IPS-18a (cell line): ENCODE measurements at regions not wholly inside any gene's neighbourhood (a gene's known extent, or its start where the extent isn't known, plus 50 kb on each side); places are given as distances from the start of the nearest gene placed in this dataset.

ENCODE experiments used
- H3K27ac ChIP-seq: one replicate; pipeline ENCODE4 v1.5.1; 2013; ENCODE audit warnings: low read length
- H3K27me3 ChIP-seq: one replicate; pipeline ENCODE4 v1.6.1; 2013; ENCODE audit warnings: mild to moderate bottlenecking, low read length; ENCODE audit not compliant: control insufficient read depth, insufficient read depth
- H3K36me3 ChIP-seq: one replicate; pipeline ENCODE4 v1.6.1; 2013; ENCODE audit warnings: low read depth, low read length; ENCODE audit not compliant: control insufficient read depth
- H3K4me1 ChIP-seq: one replicate; pipeline ENCODE4 v1.6.1; 2013; ENCODE audit warnings: low read depth, low read length; ENCODE audit not compliant: control insufficient read depth
- H3K4me3 ChIP-seq: one replicate; pipeline ENCODE4 v1.5.1; 2013; ENCODE audit warnings: low read length
- H3K9ac ChIP-seq: one replicate; pipeline ENCODE4 v1.6.1; 2013; ENCODE audit warnings: mild to moderate bottlenecking, low read length, moderate library complexity
- H3K9me3 ChIP-seq: one replicate; pipeline ENCODE4 v1.6.1; 2013; ENCODE audit warnings: low read depth, low read length; ENCODE audit not compliant: control insufficient read depth

GRCh38 chr2:8257502-8257901, 424.4 kb upstream of the ID2 start:
- Histone ChIP-seq H3K27me3 (no peaks in the 10 kb centered on the region), H3K27ac (no peak overlapping the region), H3K36me3 (no peaks in the 10 kb centered on the region), H3K4me1 (peaks cover 46% of the 10 kb centered on the region), H3K9me3 (no peaks in the 10 kb centered on the region), H3K4me3 (no peak overlapping the region), H3K9ac (no peak overlapping the region)

GRCh38 chr2:8258406-8258805, 423.4 kb upstream of the ID2 start:
- Histone ChIP-seq H3K4me1 (peaks cover 43% of the 10 kb centered on the region), H3K4me3 (no peak overlapping the region)

GRCh38 chr2:8259106-8259840, 422.6 kb upstream of the ID2 start:
- Histone ChIP-seq H3K27ac (no peak overlapping the region), H3K9me3 (no peaks in the 10 kb centered on the region), H3K4me1 (peaks cover 44% of the 10 kb centered on the region), H3K4me3 (no peak overlapping the region), H3K36me3 (no peaks in the 10 kb centered on the region), H3K27me3 (no peaks in the 10 kb centered on the region), H3K9ac (no peak overlapping the region)

More at GRCh38 chr2:8258406-8258805, 423.4 kb upstream of the ID2 start:
- no peaks in the 10 kb centered on the region for H3K9me3 ChIP-seq
- H3K36me3 ChIP-seq: no peaks in the 10 kb centered on the region
- H3K9ac ChIP-seq: no peak overlapping the region
- no peaks in the 10 kb centered on the region for H3K27me3 ChIP-seq
- no peak overlapping the region for H3K27ac ChIP-seq

- H3K9me3 ChIP-seq: no peaks in the 10 kb centered on the region
Observed at GRCh38 chr2:8259841-8260178, 422.0 kb upstream of the ID2 start.

GRCh38 chr2:8260213-8260612, 421.6 kb upstream of the ID2 start:
- no peaks in the 10 kb centered on the region for H3K36me3 ChIP-seq
- no peaks in the 10 kb centered on the region for H3K27me3 ChIP-seq
- H3K9ac ChIP-seq: no peak overlapping the region
- no peaks in the 10 kb centered on the region for H3K9me3 ChIP-seq
- no peak overlapping the region for H3K4me3 ChIP-seq
- peaks cover 37% of the 10 kb centered on the region for H3K4me1 ChIP-seq
- H3K27ac ChIP-seq: no peak overlapping the region

More at GRCh38 chr2:8259841-8260178, 422.0 kb upstream of the ID2 start:
- H3K27ac ChIP-seq: no peak overlapping the region
- no peak overlapping the region for H3K4me3 ChIP-seq
- H3K27me3 ChIP-seq: no peaks in the 10 kb centered on the region
- H3K4me1 ChIP-seq: peaks cover 41% of the 10 kb centered on the region
- no peaks in the 10 kb centered on the region for H3K36me3 ChIP-seq
- no peak overlapping the region for H3K9ac ChIP-seq

GRCh38 chr2:8263901-8264300, 418.0 kb upstream of the ID2 start:
- Histone ChIP-seq H3K9me3 (no peaks in the 10 kb centered on the region), H3K4me1 (peaks cover 14% of the 10 kb centered on the region), H3K27me3 (no peaks in the 10 kb centered on the region), H3K9ac (no peak overlapping the region), H3K27ac (no peak overlapping the region), H3K4me3 (no peak overlapping the region), H3K36me3 (no peaks in the 10 kb centered on the region)

- H3K36me3 ChIP-seq: no peaks in the 10 kb centered on the region
- no peak overlapping the region for H3K9ac ChIP-seq
- H3K27me3 ChIP-seq: no peaks in the 10 kb centered on the region
- H3K4me3 ChIP-seq: no peak overlapping the region
- H3K27ac ChIP-seq: no peak overlapping the region
- H3K4me1 ChIP-seq: peaks cover 10% of the 10 kb centered on the region
- H3K9me3 ChIP-seq: no peaks in the 10 kb centered on the region
Observed at GRCh38 chr2:8264981-8265380, 416.9 kb upstream of the ID2 start.

GRCh38 chr2:8265476-8266226, 416.2 kb upstream of the ID2 start:
- no peak overlapping the region for H3K9ac ChIP-seq
- no peak overlapping the region for H3K27ac ChIP-seq
- H3K27me3 ChIP-seq: no peaks in the 10 kb centered on the region
- no peaks in the 10 kb centered on the region for H3K36me3 ChIP-seq
- H3K9me3 ChIP-seq: no peaks in the 10 kb centered on the region
- H3K4me3 ChIP-seq: no peak overlapping the region
- H3K4me1 ChIP-seq: peaks cover 10% of the 10 kb centered on the region

- Histone ChIP-seq H3K9ac (no peak overlapping the region), H3K27me3 (no peaks in the 10 kb centered on the region), H3K9me3 (no peaks in the 10 kb centered on the region), H3K4me3 (no peak overlapping the region), H3K4me1 (peaks cover 10% of the 10 kb centered on the region), H3K36me3 (no peaks in the 10 kb centered on the region), H3K27ac (no peak overlapping the region)
Observed at GRCh38 chr2:8266563-8266962, 415.3 kb upstream of the ID2 start.

GRCh38 chr2:8267048-8267447, 414.8 kb upstream of the ID2 start:
- H3K27me3 ChIP-seq: no peaks in the 10 kb centered on the region
- no peak overlapping the region for H3K9ac ChIP-seq
- peaks cover 10% of the 10 kb centered on the region for H3K4me1 ChIP-seq
- no peaks in the 10 kb centered on the region for H3K36me3 ChIP-seq
- H3K27ac ChIP-seq: no peak overlapping the region
- H3K9me3 ChIP-seq: no peaks in the 10 kb centered on the region
- H3K4me3 ChIP-seq: no peak overlapping the region

- Histone ChIP-seq H3K9me3 (no peaks in the 10 kb centered on the region), H3K27me3 (no peaks in the 10 kb centered on the region), H3K4me1 (peaks cover 10% of the 10 kb centered on the region), H3K9ac (no peak overlapping the region), H3K27ac (no peak overlapping the region), H3K36me3 (no peaks in the 10 kb centered on the region), H3K4me3 (no peak overlapping the region)
Observed at GRCh38 chr2:8267721-8268120, 414.1 kb upstream of the ID2 start.
